ENCODE measurements at regions not wholly inside any gene's neighbourhood (a gene's known extent, or its start where the extent isn't known, plus 50 kb on each side); places are given as distances from the start of the nearest gene placed in this dataset.

- DNase-seq: no peak
- ATAC-seq: no peak
- Histone ChIP-seq H3K9me3 (peaks cover 0 to 4% of the 10 kb centered on the region in 2 donors), H3K27ac (no peak overlapping the region), H3K4me3 (no peak overlapping the region), H3K4me1 (no peaks in the 10 kb centered on the region), H3K27me3 (no peaks in the 10 kb centered on the region), H3K36me3 (no peaks in the 10 kb centered on the region)
- intact Hi-C loops (cut with DNase I): no loop called here
- TF ChIP-seq CTCF (IDR thresholded peaks at IDR 0.05): no peak
Observed at GRCh38 chr18:71293322-71293721, 1004.5 kb downstream of the SOCS6 start.

- Histone ChIP-seq H3K36me3 (no peaks in the 10 kb centered on the region), H3K4me1 (no peaks in the 10 kb centered on the region), H3K4me3 (no peak overlapping the region), H3K27me3 (no peaks in the 10 kb centered on the region), H3K9me3 (peaks cover 0 to 8% of the 10 kb centered on the region in 2 donors), H3K27ac (no peak overlapping the region)
- no peak for ATAC-seq
- no peak for TF ChIP-seq CTCF (IDR thresholded peaks at IDR 0.05)
- intact Hi-C loops (cut with DNase I): no loop called here
- peak in 1 of 4 donors; percentile 4 for DNase-seq
Observed at GRCh38 chr18:71287268-71287667, 998.4 kb downstream of the SOCS6 start.

GRCh38 chr18:71252351-71252865 is 963.6 kb downstream of the SOCS6 start:
- Histone ChIP-seq H3K4me3 (no peak overlapping the region), H3K4me1 (no peaks in the 10 kb centered on the region), H3K27me3 (no peaks in the 10 kb centered on the region), H3K27ac (no peak overlapping the region), H3K36me3 (no peaks in the 10 kb centered on the region), H3K9me3 (peaks cover 0 to 2% of the 10 kb centered on the region in 2 donors)
- ATAC-seq: no peak
- no peak for TF ChIP-seq CTCF (IDR thresholded peaks at IDR 0.05)
- intact Hi-C loops (cut with DNase I): no loop called here
- no peak for DNase-seq

- H3K36me3 ChIP-seq: no peaks in the 10 kb centered on the region
- no peak for TF ChIP-seq CTCF (IDR thresholded peaks at IDR 0.05)
- no peaks in the 10 kb centered on the region for H3K27me3 ChIP-seq
- H3K4me3 ChIP-seq: no peak overlapping the region
- H3K27ac ChIP-seq: no peak overlapping the region
- intact Hi-C loops (cut with DNase I): no loop called here
- no peaks in the 10 kb centered on the region for H3K4me1 ChIP-seq
- ATAC-seq: no peak
- H3K9me3 ChIP-seq: no peaks in the 10 kb centered on the region
- no peak for DNase-seq
Observed at GRCh38 chr18:71250191-71250590, 961.3 kb downstream of the SOCS6 start.

GRCh38 chr18:71249791-71250190 is 960.9 kb downstream of the SOCS6 start:
- no peaks in the 10 kb centered on the region for H3K9me3 ChIP-seq
- H3K27me3 ChIP-seq: no peaks in the 10 kb centered on the region
- H3K4me3 ChIP-seq: no peak overlapping the region
- DNase-seq (no peak), ATAC-seq (no peak)
- H3K4me1 ChIP-seq: no peaks in the 10 kb centered on the region
- intact Hi-C loops (cut with DNase I): no loop called here
- H3K36me3 ChIP-seq: no peaks in the 10 kb centered on the region
- H3K27ac ChIP-seq: no peak overlapping the region
- no peak for TF ChIP-seq CTCF (IDR thresholded peaks at IDR 0.05)

Data from left lung (tissue), 4 donors.